H1 (cell line): ENCODE measurements at regions not wholly inside any gene's neighbourhood (a gene's known extent, or its start where the extent isn't known, plus 50 kb on each side); places are given as distances from the start of the nearest gene placed in this dataset.

Experiments
- CHD1 ChIP-seq: IDR thresholded peaks from 2 replicates; pipeline ENCODE4 v1.6.1; 2012; ENCODE audit warnings: low read depth, low read length, improper control_type of control experiment
- CTCF ChIP-seq, 3 experiments: IDR thresholded peaks; 1 replicate in 2 of 3; 2 replicates in 1 of 3; pipeline versions ENCODE4 v1.5.1 to v1.6.1; 2011; ENCODE audit warnings: low read length in 3 of 3, mild to moderate bottlenecking in 3 of 3, inconsistent platforms in 2 of 3, low read depth in 1 of 3, moderate library complexity in 1 of 3; ENCODE audit not compliant: insufficient read depth in 1 of 3; ENCODE audit errors: control extremely low read depth in 1 of 3
- POLR2A ChIP-seq, 2 experiments: IDR thresholded peaks; 1 replicate in 1 of 2; 2 replicates in 1 of 2; pipeline ENCODE4 v1.6.1; 2011; ENCODE audit warnings: low read depth in 2 of 2, low read length in 2 of 2, mild to moderate bottlenecking in 2 of 2; ENCODE audit errors: control extremely low read depth in 1 of 2
- RNF2 ChIP-seq: fragments of 200-900, 300-1000 bp; sonication (generic); IDR thresholded peaks from 2 replicates; pipeline ENCODE4 v1.7.1; 2016; ENCODE audit warnings: borderline replicate concordance, low read depth, mild to moderate bottlenecking, antibody characterized with exemption, low read length; ENCODE audit not compliant: poor library complexity, severe bottlenecking; ENCODE audit errors: missing control alignments
- SIRT6 ChIP-seq: IDR thresholded peaks from one replicate; pipeline ENCODE4 v1.7.1; 2012; ENCODE audit warnings: low read length, inconsistent platforms
- TEAD4 ChIP-seq: IDR thresholded peaks from 2 replicates; pipeline ENCODE4 v1.6.1; 2012; ENCODE audit warnings: low read depth, low read length, inconsistent platforms, mixed read lengths

- no peak for TF ChIP-seq POLR2A (IDR thresholded peaks at IDR 0.05; ENCODE audit: control extremely low read depth in 1 of 2, low read depth in 2 of 2, low read length in 2 of 2)
- no peak for TF ChIP-seq CHD1
- no peak for TF ChIP-seq CTCF (IDR thresholded peaks at IDR 0.05; ENCODE audit: control extremely low read depth in 1 of 3, insufficient read depth in 1 of 3, low read depth in 1 of 3, low read length in 3 of 3)
- no peak for TF ChIP-seq RNF2
- no peak for TF ChIP-seq TEAD4
- no peak for TF ChIP-seq SIRT6
Observed at GRCh38 chrX:20409991-20410390, 143.3 kb upstream of the RPS6KA3 start.
